BE2C (cell line): ENCODE measurements at regions not wholly inside any gene's neighbourhood (a gene's known extent, or its start where the extent isn't known, plus 50 kb on each side); places are given as distances from the start of the nearest gene placed in this dataset.

Source experiments
- DNase-seq: peaks from one replicate; pipeline ENCODE4 v3.0.0-alpha.2; 2020
- H3K27me3 ChIP-seq: fragments of 250-450 bp; sonication (Bioruptor Pico); 2 replicates; pipeline ENCODE4 v1.5.1; 2020; ENCODE audit warnings: mild to moderate bottlenecking
- H3K36me3 ChIP-seq: fragments of 250-450 bp; sonication (Bioruptor Pico); 2 replicates; pipeline ENCODE4 v1.5.1; 2020; ENCODE audit warnings: mild to moderate bottlenecking
- H3K4me1 ChIP-seq: fragments of 250-450 bp; sonication (Bioruptor Pico); 2 replicates; pipeline ENCODE4 v1.5.1; 2020
- H3K4me3 ChIP-seq: 2 replicates; pipeline ENCODE4 v1.5.1; 2011; ENCODE audit warnings: low read depth, low read length
- H3K9me3 ChIP-seq: fragments of 250-450 bp; sonication (Bioruptor Pico); 2 replicates; pipeline ENCODE4 v1.5.1; 2020
- TF ChIP-seq, protein P1 (sequence below): IDR thresholded peaks from 2 replicates; pipeline ENCODE4 v1.5.1; 2012; ENCODE audit warnings: mild to moderate bottlenecking, low read depth, low read length

DNA sequence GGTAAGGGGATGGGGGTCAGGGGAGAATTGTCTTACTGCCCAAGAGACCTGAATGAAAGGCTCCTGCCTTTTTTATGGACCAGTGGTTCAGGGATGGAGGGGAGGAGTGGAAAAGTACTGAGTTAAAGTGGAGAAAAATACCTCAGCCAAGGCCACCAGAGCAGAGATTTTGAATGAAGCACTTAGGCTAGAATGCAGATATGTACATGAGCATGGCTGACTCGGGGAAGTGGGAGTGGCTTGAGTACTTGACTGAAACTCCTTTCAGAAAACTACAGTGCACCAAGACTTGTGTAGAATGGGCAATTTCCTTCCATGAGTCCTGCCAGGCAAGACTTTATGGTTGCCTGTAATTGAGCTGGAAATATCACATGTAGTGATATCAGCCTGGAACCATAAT is 429.6 kb upstream of the LRRC7 start:
- no peaks in the 10 kb centered on the region for H3K4me1 ChIP-seq
- H3K36me3 ChIP-seq = no peaks in the 10 kb centered on the region
- no peak overlapping the region for H3K4me3 ChIP-seq
- TF ChIP-seq, protein P1, sequence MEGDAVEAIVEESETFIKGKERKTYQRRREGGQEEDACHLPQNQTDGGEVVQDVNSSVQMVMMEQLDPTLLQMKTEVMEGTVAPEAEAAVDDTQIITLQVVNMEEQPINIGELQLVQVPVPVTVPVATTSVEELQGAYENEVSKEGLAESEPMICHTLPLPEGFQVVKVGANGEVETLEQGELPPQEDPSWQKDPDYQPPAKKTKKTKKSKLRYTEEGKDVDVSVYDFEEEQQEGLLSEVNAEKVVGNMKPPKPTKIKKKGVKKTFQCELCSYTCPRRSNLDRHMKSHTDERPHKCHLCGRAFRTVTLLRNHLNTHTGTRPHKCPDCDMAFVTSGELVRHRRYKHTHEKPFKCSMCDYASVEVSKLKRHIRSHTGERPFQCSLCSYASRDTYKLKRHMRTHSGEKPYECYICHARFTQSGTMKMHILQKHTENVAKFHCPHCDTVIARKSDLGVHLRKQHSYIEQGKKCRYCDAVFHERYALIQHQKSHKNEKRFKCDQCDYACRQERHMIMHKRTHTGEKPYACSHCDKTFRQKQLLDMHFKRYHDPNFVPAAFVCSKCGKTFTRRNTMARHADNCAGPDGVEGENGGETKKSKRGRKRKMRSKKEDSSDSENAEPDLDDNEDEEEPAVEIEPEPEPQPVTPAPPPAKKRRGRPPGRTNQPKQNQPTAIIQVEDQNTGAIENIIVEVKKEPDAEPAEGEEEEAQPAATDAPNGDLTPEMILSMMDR = no peak
- no peak for DNase-seq
- no peaks in the 10 kb centered on the region for H3K27me3 ChIP-seq
- no peaks in the 10 kb centered on the region for H3K9me3 ChIP-seq

DNA sequence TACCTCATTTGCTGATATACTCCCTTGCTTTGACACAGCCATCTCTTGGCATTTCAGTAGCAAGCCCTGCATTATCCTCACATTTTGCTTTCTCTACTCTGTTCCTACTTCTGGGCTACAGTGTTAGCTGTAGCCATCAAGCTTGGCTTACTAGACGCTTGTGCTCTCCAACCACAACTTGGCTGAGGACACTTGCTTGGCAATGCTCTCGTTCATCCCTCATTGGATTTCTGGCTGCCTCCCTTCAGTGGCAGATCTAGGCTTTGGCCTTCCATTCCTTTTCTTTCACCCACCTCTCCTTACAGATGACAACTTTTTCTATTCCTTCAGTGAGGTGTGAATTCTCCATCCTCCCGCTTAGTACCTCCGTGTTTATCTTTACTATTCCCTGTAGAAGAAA is 428.7 kb upstream of the LRRC7 start:
- DNase-seq = no peak
- no peak overlapping the region for H3K4me3 ChIP-seq
- no peaks in the 10 kb centered on the region for H3K36me3 ChIP-seq
- H3K9me3 ChIP-seq = no peaks in the 10 kb centered on the region
- no peaks in the 10 kb centered on the region for H3K4me1 ChIP-seq
- TF ChIP-seq, protein P1 = no peak
- H3K27me3 ChIP-seq = no peaks in the 10 kb centered on the region

DNA sequence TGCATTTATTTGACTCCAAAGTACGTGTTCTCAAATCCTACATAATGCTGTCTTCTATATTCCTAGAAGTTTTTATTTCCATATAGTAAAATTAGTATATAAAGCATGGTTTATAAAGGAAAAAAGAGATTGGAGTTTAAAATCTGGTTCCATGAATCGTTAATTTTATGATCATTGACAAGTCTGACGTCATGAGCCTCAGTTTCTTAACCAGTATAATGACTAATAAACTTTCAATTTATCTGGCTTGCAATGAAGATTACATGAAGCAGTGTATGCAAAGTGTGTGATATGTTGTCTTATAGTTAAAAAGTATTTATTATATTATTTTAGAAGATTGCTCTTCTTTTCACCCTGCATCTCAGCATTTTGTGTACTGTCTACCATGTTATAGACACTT is 421.4 kb upstream of the LRRC7 start:
- Histone ChIP-seq H3K4me3 (no peak overlapping the region), H3K27me3 (no peaks in the 10 kb centered on the region), H3K9me3 (no peaks in the 10 kb centered on the region), H3K4me1 (no peaks in the 10 kb centered on the region), H3K36me3 (no peaks in the 10 kb centered on the region)
- DNase-seq = no peak
- TF ChIP-seq, protein P1 = no peak

DNA sequence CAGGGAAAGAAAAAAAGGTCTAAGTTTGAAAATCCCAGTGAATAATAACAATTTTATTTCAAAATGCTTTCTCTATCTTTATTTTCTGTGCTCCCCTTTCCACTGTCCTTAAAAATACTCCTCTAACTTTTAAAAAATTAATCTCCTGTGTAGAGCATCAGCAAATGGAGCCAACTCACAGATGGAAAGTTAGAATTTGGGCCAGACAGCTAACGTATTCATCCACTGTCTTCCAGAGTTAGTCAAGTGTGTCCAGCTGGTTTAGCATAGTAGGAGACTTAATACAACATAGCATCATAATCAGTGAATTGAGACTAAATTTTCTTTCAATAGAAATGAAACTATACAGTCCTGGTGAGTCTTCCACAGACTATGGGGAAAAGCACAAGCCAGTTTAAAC is 419.0 kb upstream of the LRRC7 start:
- H3K27me3 ChIP-seq = no peaks in the 10 kb centered on the region
- no peaks in the 10 kb centered on the region for H3K36me3 ChIP-seq
- TF ChIP-seq, protein P1 = no peak
- H3K9me3 ChIP-seq = no peaks in the 10 kb centered on the region
- DNase-seq = no peak
- H3K4me1 ChIP-seq = no peaks in the 10 kb centered on the region
- no peak overlapping the region for H3K4me3 ChIP-seq

DNA sequence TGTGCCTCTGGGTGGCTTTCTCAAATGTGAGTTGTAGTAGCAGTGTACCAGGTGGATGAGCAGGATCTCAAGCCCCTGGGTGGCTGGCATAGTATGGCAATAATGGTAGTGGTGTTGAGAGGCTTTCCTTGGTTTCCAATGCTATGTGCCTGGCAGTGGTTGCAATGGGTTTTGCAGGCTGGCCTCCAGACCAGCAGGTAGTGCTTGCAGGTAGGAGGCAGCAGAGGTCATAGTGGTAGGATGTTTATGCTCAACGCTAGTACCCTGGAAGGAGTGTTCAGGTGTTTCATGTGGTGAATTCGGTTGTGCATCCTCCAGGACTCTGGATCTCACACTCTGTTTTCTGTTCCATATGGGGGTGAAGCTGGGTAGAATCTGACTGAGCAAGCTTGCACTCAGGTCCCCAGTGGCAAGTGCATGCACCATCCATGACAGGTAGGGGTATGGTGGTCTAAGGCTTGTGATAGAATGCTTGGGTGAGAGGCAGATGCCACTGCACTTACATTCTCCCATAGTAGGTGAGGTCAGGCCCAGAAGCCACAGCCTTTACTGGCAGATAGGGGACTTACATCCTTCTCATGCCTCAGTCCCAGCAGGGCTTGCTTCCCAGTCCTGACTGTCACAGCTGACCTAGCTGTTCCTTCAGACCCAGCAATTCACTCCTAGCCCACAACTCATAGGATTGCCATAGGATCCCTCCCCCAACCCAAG is 410.5 kb upstream of the LRRC7 start:
- no peaks in the 10 kb centered on the region for H3K4me1 ChIP-seq
- no peak for DNase-seq
- TF ChIP-seq, protein P1 = no peak
- H3K27me3 ChIP-seq = no peaks in the 10 kb centered on the region
- no peak overlapping the region for H3K4me3 ChIP-seq
- H3K9me3 ChIP-seq = no peaks in the 10 kb centered on the region
- no peaks in the 10 kb centered on the region for H3K36me3 ChIP-seq

DNA sequence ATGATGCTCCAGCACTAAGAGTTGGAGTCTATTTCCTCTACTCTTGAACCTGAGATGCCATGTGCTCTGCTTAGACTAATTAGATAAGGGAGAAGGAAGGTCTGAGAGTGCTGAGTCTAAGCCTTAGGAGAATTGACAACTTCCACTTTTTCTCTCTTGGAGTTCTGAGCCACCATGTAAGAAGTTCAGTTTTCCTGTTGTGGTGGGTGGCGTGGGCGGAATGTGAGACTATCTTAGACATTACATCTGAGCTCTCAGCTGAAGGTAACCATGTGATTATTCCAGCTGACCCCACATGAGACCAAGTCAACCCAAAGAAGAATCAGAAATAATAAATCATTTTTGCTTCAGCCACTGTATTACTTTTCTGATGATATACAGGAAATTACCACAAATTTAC is 404.5 kb upstream of the LRRC7 start:
- Histone ChIP-seq H3K4me1 (no peaks in the 10 kb centered on the region), H3K27me3 (no peaks in the 10 kb centered on the region), H3K36me3 (no peaks in the 10 kb centered on the region), H3K4me3 (no peak overlapping the region), H3K9me3 (no peaks in the 10 kb centered on the region)
- no peak for DNase-seq
- TF ChIP-seq, protein P1 = no peak
